Endodermal cell (in vitro differentiated cells): ENCODE measurements at regions not wholly inside any gene's neighbourhood (a gene's known extent, or its start where the extent isn't known, plus 50 kb on each side); places are given as distances from the start of the nearest gene placed in this dataset.

Experiments used
- DNase-seq: peaks from one replicate; pipeline ENCODE4 v3.0.0-alpha.2; 2017
- H3K27ac ChIP-seq: 2 replicates; pipeline ENCODE4 v1.5.1; 2013; ENCODE audit warnings: mild to moderate bottlenecking, low read depth, low read length, moderate library complexity
- H3K27me3 ChIP-seq: 2 replicates; pipeline ENCODE4 v1.6.1; 2013; ENCODE audit warnings: mild to moderate bottlenecking, low read length, moderate library complexity; ENCODE audit not compliant: insufficient read depth, control insufficient read depth, poor library complexity, severe bottlenecking
- H3K36me3 ChIP-seq: 2 replicates; pipeline ENCODE4 v1.7.0; 2013; ENCODE audit warnings: mild to moderate bottlenecking, low read length, moderate library complexity; ENCODE audit not compliant: control insufficient read depth, insufficient read depth
- H3K4me1 ChIP-seq: one replicate; pipeline ENCODE4 v1.7.0; 2013; ENCODE audit warnings: low read length; ENCODE audit not compliant: control insufficient read depth, insufficient read depth
- H3K4me3 ChIP-seq: 2 replicates; pipeline ENCODE4 v1.5.1; 2013; ENCODE audit warnings: mild to moderate bottlenecking, low read length, moderate library complexity
- H3K9ac ChIP-seq: 2 replicates; pipeline ENCODE4 v1.6.1; 2013; ENCODE audit warnings: mild to moderate bottlenecking, low read length, moderate library complexity; ENCODE audit not compliant: poor library complexity, severe bottlenecking; ENCODE audit errors: extremely low read depth
- H3K9me3 ChIP-seq: 2 replicates; pipeline ENCODE4 v1.6.1; 2013; ENCODE audit warnings: mild to moderate bottlenecking, low read length, moderate library complexity; ENCODE audit not compliant: control insufficient read depth
- H3K27ac Mint-ChIP-seq: 2 replicates; pipeline ENCODE4 v1.8.0; 2020; ENCODE audit warnings: mixed read lengths
- H3K27me3 Mint-ChIP-seq: 2 replicates; pipeline ENCODE4 v1.8.0; 2021; ENCODE audit warnings: mild to moderate bottlenecking, mixed read lengths; ENCODE audit not compliant: insufficient read depth
- H3K36me3 Mint-ChIP-seq: 2 replicates; pipeline ENCODE4 v1.8.0; 2020; ENCODE audit warnings: low read depth, mixed read lengths
- H3K4me1 Mint-ChIP-seq: 2 replicates; pipeline ENCODE4 v1.8.0; 2020; ENCODE audit warnings: mixed read lengths
- H3K4me3 Mint-ChIP-seq: 2 replicates; pipeline ENCODE4 v1.8.0; 2020; ENCODE audit warnings: mild to moderate bottlenecking, moderate library complexity, mixed read lengths
- H3K9me3 Mint-ChIP-seq: 2 replicates; pipeline ENCODE4 v1.8.0; 2020; ENCODE audit warnings: mild to moderate bottlenecking, mixed read lengths
- CTCF ChIP-seq: fragments of 200-600 bp; sonication (generic); conservative IDR thresholded peaks from 2 replicates; pipeline ENCODE4 v1.5.0; 2021; ENCODE audit warnings: antibody characterized with exemption, mild to moderate bottlenecking
- WGBS, 2 experiments: methylation state at CpG; one replicate each; pipeline versions ENCODE4 v1.1.5 to v1.1.7; 2013; ENCODE audit warnings: missing lambda C conversion rate in 2 of 2, mixed read lengths in 1 of 2; ENCODE audit not compliant: insufficient coverage in 1 of 2, insufficient read length in 1 of 2; 5-methylcytosine and 5-hydroxymethylcytosine counted together

- no peak overlapping the region for H3K27ac Mint-ChIP-seq
- no peak overlapping the region for H3K4me3 ChIP-seq
- H3K27ac ChIP-seq, result no peak overlapping the region
- H3K4me1 Mint-ChIP-seq, result peaks cover 6% of the 10 kb centered on the region
- no peak for TF ChIP-seq CTCF
- no peaks in the 10 kb centered on the region for H3K27me3 ChIP-seq
- H3K27me3 Mint-ChIP-seq, result no peaks in the 10 kb centered on the region
- H3K9ac ChIP-seq, result no peak overlapping the region
- peaks cover 12% of the 10 kb centered on the region for H3K9me3 Mint-ChIP-seq
- WGBS, 2 experiments, result 89% methylated on average over 4 of the region's 4 CpGs; no CpG with 5 or more reads in 1 of the 2 experiments
- H3K9me3 ChIP-seq, result peaks cover 24% of the 10 kb centered on the region
- H3K4me1 ChIP-seq, result peaks cover 5% of the 10 kb centered on the region
- no peaks in the 10 kb centered on the region for H3K36me3 ChIP-seq
- no peak overlapping the region for H3K4me3 Mint-ChIP-seq
- no peaks in the 10 kb centered on the region for H3K36me3 Mint-ChIP-seq
- no peak for DNase-seq
These were observed 487.2 kb upstream of the RASGRP1 start for GRCh38 chr15:39051626-39052322.

- Mint-ChIP-seq H3K4me3 (no peak overlapping the region), H3K27ac (no peak overlapping the region), H3K4me1 (peaks cover 6% of the 10 kb centered on the region), H3K27me3 (no peaks in the 10 kb centered on the region), H3K36me3 (no peaks in the 10 kb centered on the region), H3K9me3 (peaks cover 12% of the 10 kb centered on the region)
- no peak for TF ChIP-seq CTCF
- H3K4me3 ChIP-seq, result no peak overlapping the region
- no peak overlapping the region for H3K27ac ChIP-seq
- peaks cover 24% of the 10 kb centered on the region for H3K9me3 ChIP-seq
- H3K36me3 ChIP-seq, result no peaks in the 10 kb centered on the region
- no peak for DNase-seq
- H3K27me3 ChIP-seq, result no peaks in the 10 kb centered on the region
- peaks cover 5% of the 10 kb centered on the region for H3K4me1 ChIP-seq
- H3K9ac ChIP-seq, result no peak overlapping the region
These were observed 487.7 kb upstream of the RASGRP1 start for GRCh38 chr15:39052323-39052705.

GRCh38 chr15:39053480-39053879, 488.9 kb upstream of the RASGRP1 start:
- Mint-ChIP-seq H3K27ac (no peak overlapping the region), H3K4me3 (no peak overlapping the region), H3K36me3 (no peaks in the 10 kb centered on the region), H3K9me3 (peaks cover 12% of the 10 kb centered on the region), H3K4me1 (peaks cover 6% of the 10 kb centered on the region), H3K27me3 (no peaks in the 10 kb centered on the region)
- no peaks in the 10 kb centered on the region for H3K36me3 ChIP-seq
- peaks cover 5% of the 10 kb centered on the region for H3K4me1 ChIP-seq
- DNase-seq, result no peak
- no peak for TF ChIP-seq CTCF
- no peak overlapping the region for H3K4me3 ChIP-seq
- H3K27me3 ChIP-seq, result no peaks in the 10 kb centered on the region
- H3K9me3 ChIP-seq, result peaks cover 21% of the 10 kb centered on the region
- no peak overlapping the region for H3K27ac ChIP-seq
- no peak overlapping the region for H3K9ac ChIP-seq
